Tibial nerve (tissue), 4 donors: ENCODE measurements at regions not wholly inside any gene's neighbourhood (a gene's known extent, or its start where the extent isn't known, plus 50 kb on each side); places are given as distances from the start of the nearest gene placed in this dataset.

Experiments
- EP300 ChIP-seq, 2 donors: sonication (generic); formaldehyde crosslinking; IDR thresholded peaks; one replicate each; pipeline ENCODE4 v1.6.1; 2017; ENCODE audit warnings: antibody characterized with exemption in 2 of 2, mild to moderate bottlenecking in 1 of 2
- POLR2A ChIP-seq, 2 donors: fragments of 450-650 bp; IDR thresholded peaks; one replicate each; pipeline ENCODE4 v1.6.1; 2017; ENCODE audit warnings: antibody characterized with exemption in 2 of 2, mild to moderate bottlenecking in 2 of 2, moderate library complexity in 2 of 2
- TF ChIP-seq, protein P1 (sequence below), 5 experiments: fragments of 200-600 bp in 3 of 5; fragments of 450-650 bp in 2 of 5; sonication (generic) in 3 of 5; IDR thresholded peaks; one replicate each; pipeline ENCODE4 v1.5.1; 2016 to 2019; ENCODE audit warnings: antibody characterized with exemption in 5 of 5, mild to moderate bottlenecking in 3 of 5, moderate library complexity in 2 of 5

DNA sequence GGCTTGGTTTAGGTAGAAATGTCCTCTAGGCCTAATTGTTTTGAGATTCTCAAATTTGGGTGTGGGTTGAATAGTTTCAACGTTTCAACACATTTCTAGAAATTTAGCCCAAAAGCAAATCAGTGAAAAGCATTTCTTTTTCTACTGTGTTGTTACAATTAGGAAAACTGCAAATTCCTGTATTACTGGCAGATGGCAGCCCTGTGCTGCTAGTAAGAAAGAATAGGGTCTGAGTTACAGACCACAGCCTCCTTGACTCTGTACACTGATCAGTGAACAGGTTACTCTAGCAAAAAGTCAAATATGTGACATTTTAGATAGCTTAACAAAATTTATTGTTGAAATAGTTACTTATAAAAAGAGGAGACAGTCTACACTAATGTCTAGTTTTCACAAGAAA is 703.0 kb downstream of the JRKL start:
- TF ChIP-seq, protein P1, sequence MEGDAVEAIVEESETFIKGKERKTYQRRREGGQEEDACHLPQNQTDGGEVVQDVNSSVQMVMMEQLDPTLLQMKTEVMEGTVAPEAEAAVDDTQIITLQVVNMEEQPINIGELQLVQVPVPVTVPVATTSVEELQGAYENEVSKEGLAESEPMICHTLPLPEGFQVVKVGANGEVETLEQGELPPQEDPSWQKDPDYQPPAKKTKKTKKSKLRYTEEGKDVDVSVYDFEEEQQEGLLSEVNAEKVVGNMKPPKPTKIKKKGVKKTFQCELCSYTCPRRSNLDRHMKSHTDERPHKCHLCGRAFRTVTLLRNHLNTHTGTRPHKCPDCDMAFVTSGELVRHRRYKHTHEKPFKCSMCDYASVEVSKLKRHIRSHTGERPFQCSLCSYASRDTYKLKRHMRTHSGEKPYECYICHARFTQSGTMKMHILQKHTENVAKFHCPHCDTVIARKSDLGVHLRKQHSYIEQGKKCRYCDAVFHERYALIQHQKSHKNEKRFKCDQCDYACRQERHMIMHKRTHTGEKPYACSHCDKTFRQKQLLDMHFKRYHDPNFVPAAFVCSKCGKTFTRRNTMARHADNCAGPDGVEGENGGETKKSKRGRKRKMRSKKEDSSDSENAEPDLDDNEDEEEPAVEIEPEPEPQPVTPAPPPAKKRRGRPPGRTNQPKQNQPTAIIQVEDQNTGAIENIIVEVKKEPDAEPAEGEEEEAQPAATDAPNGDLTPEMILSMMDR (IDR thresholded peaks at IDR 0.05) = no peak
- TF ChIP-seq POLR2A (IDR thresholded peaks at IDR 0.05) (no peak), EP300 (IDR thresholded peaks at IDR 0.05) (no peak)
